ENCODE measurements at regions not wholly inside any gene's neighbourhood (a gene's known extent, or its start where the extent isn't known, plus 50 kb on each side); places are given as distances from the start of the nearest gene placed in this dataset.

DNA sequence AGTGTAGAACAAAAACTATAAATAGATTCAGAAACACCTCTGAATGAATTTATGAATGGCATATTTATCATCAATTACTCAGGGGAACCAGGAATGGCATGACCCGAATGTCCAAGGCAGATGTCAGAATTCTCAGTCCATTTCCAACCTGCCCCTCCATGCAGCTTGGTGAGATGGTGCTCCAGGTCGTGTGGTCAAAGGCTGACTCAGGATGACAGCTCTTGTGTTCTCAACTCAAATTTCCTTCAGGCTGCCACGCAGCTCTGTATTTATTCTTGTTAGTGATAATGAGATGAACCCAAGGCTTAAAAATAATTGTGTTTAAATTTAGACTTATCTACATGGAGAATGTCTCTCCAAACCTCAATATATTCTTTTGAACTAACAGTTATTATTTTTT is 146.9 kb downstream of the METTL4 start:
- Histone ChIP-seq H3K79me2 (ENCODE audit: low read length) (no peaks in the 10 kb centered on the region), H3K4me2 (ENCODE audit: low read length) (no peak overlapping the region), H3K27me3 (ENCODE audit: low read depth, low read length) (peaks cover 7% of the 10 kb centered on the region), H2AFZ (ENCODE audit: low read depth, low read length) (no peak overlapping the region), H3K9me3 (ENCODE audit: insufficient read depth, low read length) (no peaks in the 10 kb centered on the region), H3K36me3 (replicated peaks; ENCODE audit: low read depth, low read length) (no peaks in the 10 kb centered on the region), H4K20me1 (ENCODE audit: insufficient read depth, low read length) (no peaks in the 10 kb centered on the region), H3K27ac (ENCODE audit: low read length) (no peak overlapping the region), H3K9ac (ENCODE audit: low read length) (no peak overlapping the region), H3K4me3 (ENCODE audit: low read length) (no peak overlapping the region), H3K4me1 (ENCODE audit: low read length) (no peaks in the 10 kb centered on the region)
- no peak for TF ChIP-seq EZH2phosphoT487 (IDR thresholded peaks at IDR 0.05; ENCODE audit: low read depth)
- TF ChIP-seq, protein P1, sequence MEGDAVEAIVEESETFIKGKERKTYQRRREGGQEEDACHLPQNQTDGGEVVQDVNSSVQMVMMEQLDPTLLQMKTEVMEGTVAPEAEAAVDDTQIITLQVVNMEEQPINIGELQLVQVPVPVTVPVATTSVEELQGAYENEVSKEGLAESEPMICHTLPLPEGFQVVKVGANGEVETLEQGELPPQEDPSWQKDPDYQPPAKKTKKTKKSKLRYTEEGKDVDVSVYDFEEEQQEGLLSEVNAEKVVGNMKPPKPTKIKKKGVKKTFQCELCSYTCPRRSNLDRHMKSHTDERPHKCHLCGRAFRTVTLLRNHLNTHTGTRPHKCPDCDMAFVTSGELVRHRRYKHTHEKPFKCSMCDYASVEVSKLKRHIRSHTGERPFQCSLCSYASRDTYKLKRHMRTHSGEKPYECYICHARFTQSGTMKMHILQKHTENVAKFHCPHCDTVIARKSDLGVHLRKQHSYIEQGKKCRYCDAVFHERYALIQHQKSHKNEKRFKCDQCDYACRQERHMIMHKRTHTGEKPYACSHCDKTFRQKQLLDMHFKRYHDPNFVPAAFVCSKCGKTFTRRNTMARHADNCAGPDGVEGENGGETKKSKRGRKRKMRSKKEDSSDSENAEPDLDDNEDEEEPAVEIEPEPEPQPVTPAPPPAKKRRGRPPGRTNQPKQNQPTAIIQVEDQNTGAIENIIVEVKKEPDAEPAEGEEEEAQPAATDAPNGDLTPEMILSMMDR (IDR thresholded peaks at IDR 0.05; ENCODE audit: low read depth, low read length) = no peak

DNA sequence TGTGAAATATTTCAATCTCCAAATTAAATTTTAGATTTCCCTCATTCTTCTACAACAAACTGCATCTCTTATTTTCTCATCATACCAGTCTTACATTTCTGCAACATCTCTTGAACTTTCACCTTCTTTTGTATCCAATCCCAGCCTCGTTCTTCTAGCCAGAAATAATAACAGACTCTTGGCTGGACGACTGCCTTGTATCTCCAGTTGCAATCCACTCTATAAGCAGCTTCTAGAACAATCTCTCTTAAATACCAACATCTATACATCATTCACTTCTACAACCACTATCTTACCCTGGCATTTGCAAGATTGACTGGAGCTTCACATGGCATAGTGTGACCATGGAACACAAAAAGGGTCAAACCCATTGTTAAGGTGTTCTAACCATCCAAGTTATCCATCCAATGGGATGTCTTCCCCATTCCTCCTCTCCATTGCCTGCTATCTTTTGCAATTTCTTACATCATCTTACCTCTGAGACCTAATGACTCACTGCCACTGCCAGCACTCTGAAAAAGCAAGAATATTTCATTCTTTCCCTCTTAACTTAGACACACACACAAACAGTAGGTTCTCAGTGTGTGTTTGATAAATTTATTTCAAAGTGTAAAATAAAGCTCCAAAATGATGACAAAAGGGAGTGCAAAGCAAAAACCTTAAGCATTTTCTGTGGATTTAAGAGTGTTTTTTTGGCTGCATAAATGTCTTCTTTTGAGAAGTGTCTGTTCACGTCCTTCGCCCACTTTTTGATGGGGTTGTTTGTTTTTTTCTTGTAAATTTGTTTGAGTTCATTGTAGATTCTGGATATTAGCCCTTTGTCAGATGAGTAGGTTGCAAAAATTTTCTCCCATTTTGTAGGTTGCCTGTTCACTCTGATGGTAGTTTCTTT is 145.6 kb downstream of the METTL4 start:
- H3K9me3 ChIP-seq (ENCODE audit: insufficient read depth, low read length) = no peaks in the 10 kb centered on the region
- H3K36me3 ChIP-seq (replicated peaks; ENCODE audit: low read depth, low read length) = no peaks in the 10 kb centered on the region
- no peak overlapping the region for H3K4me3 ChIP-seq (ENCODE audit: low read length)
- H3K9ac ChIP-seq (ENCODE audit: low read length) = no peak overlapping the region
- no peak overlapping the region for H3K4me2 ChIP-seq (ENCODE audit: low read length)
- H3K27ac ChIP-seq (ENCODE audit: low read length) = no peak overlapping the region
- no peaks in the 10 kb centered on the region for H3K4me1 ChIP-seq (ENCODE audit: low read length)
- no peaks in the 10 kb centered on the region for H3K79me2 ChIP-seq (ENCODE audit: low read length)
- H2AFZ ChIP-seq (ENCODE audit: low read depth, low read length) = no peak overlapping the region
- peaks cover 3% of the 10 kb centered on the region; the same call in 1 of the 2 replicates for H3K27me3 ChIP-seq (ENCODE audit: low read depth, low read length)
- H4K20me1 ChIP-seq (ENCODE audit: insufficient read depth, low read length) = no peaks in the 10 kb centered on the region
- TF ChIP-seq, protein P1 (IDR thresholded peaks at IDR 0.05; ENCODE audit: low read depth, low read length) = no peak
- TF ChIP-seq EZH2phosphoT487 (IDR thresholded peaks at IDR 0.05; ENCODE audit: low read depth) = no peak

GRCh38 chr18:2430191-2430590 is 141.1 kb downstream of the METTL4 start:
- H2AFZ ChIP-seq (ENCODE audit: low read depth, low read length) = no peak overlapping the region
- no peak overlapping the region for H3K4me2 ChIP-seq (ENCODE audit: low read length)
- H3K27me3 ChIP-seq (ENCODE audit: low read depth, low read length) = peaks cover 7% of the 10 kb centered on the region; the same call in 1 of the 2 replicates
- no peaks in the 10 kb centered on the region for H3K4me1 ChIP-seq (ENCODE audit: low read length)
- H3K4me3 ChIP-seq (ENCODE audit: low read length) = no peak overlapping the region
- TF ChIP-seq, protein P1 (IDR thresholded peaks at IDR 0.05; ENCODE audit: low read depth, low read length) = no peak
- TF ChIP-seq EZH2phosphoT487 (IDR thresholded peaks at IDR 0.05; ENCODE audit: low read depth) = no peak
- H3K79me2 ChIP-seq (ENCODE audit: low read length) = no peaks in the 10 kb centered on the region
- no peak overlapping the region for H3K27ac ChIP-seq (ENCODE audit: low read length)
- H3K9me3 ChIP-seq (ENCODE audit: insufficient read depth, low read length) = no peaks in the 10 kb centered on the region
- no peaks in the 10 kb centered on the region for H4K20me1 ChIP-seq (ENCODE audit: insufficient read depth, low read length)
- H3K9ac ChIP-seq (ENCODE audit: low read length) = no peak overlapping the region
- no peaks in the 10 kb centered on the region for H3K36me3 ChIP-seq (replicated peaks; ENCODE audit: low read depth, low read length)

DNA sequence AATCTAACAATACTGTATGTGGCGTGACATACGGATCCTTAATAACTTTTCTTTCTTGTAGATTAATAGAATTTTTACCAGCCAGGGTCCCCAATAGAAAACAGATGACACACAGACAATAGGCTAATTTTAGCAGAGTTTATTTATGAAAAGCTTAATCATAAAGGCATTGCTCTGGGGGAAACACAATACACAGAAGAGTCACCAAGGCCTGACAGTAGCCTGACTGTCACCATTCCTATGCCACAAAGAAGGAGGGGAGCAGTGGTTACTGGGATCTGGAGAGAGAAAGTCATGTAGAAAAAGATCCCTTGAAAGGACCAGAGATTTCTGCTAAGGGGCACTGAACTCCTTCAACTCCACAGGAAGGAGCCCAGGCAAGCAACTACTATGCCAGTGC is 139.5 kb downstream of the METTL4 start:
- no peak for TF ChIP-seq EZH2phosphoT487 (IDR thresholded peaks at IDR 0.05; ENCODE audit: low read depth)
- TF ChIP-seq, protein P1 (IDR thresholded peaks at IDR 0.05; ENCODE audit: low read depth, low read length) = no peak
- no peak overlapping the region for H3K4me2 ChIP-seq (ENCODE audit: low read length)
- H3K4me1 ChIP-seq (ENCODE audit: low read length) = no peaks in the 10 kb centered on the region
- H2AFZ ChIP-seq (ENCODE audit: low read depth, low read length) = no peak overlapping the region
- no peaks in the 10 kb centered on the region for H3K36me3 ChIP-seq (replicated peaks; ENCODE audit: low read depth, low read length)
- H3K4me3 ChIP-seq (ENCODE audit: low read length) = no peak overlapping the region
- no peaks in the 10 kb centered on the region for H4K20me1 ChIP-seq (ENCODE audit: insufficient read depth, low read length)
- no peak overlapping the region for H3K9ac ChIP-seq (ENCODE audit: low read length)
- H3K79me2 ChIP-seq (ENCODE audit: low read length) = no peaks in the 10 kb centered on the region
- no peak overlapping the region for H3K27ac ChIP-seq (ENCODE audit: low read length)
- H3K27me3 ChIP-seq (ENCODE audit: low read depth, low read length) = peaks cover 18% of the 10 kb centered on the region; the same call in 1 of the 2 replicates
- H3K9me3 ChIP-seq (ENCODE audit: insufficient read depth, low read length) = no peaks in the 10 kb centered on the region

Data from OCI-LY3 (cell line).